NCI-H2196 treated with DMSO at 0.1 percent for 48 hours (cell line): ENCODE measurements at regions not wholly inside any gene's neighbourhood (a gene's known extent, or its start where the extent isn't known, plus 50 kb on each side); places are given as distances from the start of the nearest gene placed in this dataset.

Source experiments
- DNase-seq: peaks from one replicate; lab custom pipeline; 2025; ENCODE audit not compliant: unreplicated experiment; lab: John Stamatoyannopoulos, UW

DNA sequence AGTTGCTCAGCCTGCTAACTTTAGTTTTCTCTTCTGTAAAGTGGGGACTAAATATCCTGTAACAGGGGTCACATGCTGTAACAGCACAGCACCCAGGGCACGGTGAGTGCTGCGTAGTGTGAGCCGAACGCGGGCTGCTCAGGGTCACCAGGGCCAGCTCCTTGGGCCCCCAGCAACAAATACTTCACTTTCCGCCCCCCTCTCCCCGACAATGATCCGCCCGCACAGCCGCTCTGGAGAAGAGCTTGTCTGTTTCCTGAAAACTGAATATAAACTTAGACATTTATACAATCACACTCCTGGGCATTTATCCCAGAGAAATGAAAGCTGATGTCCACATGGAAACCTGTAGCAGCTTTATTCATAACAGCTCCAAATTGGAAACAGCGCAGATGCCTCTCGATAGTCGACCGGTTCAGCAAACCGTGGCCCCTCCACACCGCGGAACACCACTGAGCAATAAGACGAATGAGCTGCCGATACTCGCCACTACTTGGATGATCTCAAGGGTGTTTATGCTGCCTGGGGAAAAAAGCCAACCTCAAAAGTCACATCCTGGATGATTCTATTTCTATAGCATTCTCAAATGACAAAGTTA lies 267.2 kb downstream of the PARN start:
- no peak for DNase-seq

DNA sequence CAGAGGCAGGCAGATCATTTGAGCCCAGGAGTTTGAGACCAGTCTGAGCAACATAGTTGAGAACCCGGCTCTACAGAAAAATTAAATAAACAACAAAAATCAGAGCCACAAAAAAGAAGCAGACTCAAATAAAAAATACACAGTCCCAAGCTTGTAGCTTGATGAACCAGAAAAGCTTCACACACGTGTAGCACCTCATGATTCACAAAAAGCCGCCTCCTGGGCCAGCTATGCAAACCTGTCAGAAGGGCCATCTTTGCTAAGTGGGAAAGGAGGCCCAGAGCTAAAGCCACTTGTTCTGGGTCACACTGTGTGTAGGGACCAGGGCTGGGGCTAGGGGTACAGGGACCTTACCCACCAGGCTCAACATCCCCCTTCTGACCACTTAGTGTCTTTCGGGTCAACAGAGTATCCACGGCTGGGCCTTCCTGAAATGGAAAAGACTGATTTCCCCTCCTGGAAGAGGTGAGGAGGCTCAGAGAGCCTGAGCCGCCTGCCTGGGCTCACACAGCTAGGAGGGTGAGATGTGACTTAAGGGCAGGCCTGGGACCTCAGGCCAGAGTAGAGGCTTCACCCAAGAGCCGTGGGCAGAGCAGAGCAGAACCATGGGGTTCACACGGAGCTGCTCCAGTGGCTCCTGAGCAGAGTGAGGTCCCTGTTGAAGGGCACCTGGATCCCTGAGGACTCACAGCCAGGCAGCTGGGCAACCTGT lies 269.6 kb downstream of the PARN start:
- no peak for DNase-seq

DNA sequence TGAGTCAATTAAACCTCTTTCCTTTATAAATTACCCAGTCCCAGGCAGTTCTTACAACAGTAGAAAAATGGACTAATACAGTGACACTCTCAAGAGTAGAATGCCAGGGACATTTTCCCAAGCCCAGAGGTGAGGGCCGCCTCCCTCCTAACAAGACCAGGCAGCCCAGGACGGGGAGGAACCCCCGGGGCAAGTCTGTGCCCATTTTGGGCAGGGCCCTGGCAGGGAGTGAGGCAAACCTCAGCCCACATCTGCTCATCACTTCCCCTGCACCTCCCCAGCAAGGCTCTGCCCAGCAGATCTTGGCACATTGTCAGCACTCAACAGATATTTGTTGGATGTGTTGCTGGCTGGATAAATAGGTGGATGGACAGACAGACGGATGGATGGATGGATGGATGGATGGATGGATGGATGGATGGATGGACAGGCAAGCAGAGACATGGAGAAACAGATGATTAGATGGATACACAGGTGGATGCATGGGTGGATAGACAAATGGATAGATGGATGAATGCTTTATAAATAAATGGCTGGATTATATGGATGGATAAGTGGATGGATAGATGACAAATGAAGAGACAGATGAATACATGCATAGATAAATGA lies 271.3 kb downstream of the PARN start:
- no peak for DNase-seq

DNA sequence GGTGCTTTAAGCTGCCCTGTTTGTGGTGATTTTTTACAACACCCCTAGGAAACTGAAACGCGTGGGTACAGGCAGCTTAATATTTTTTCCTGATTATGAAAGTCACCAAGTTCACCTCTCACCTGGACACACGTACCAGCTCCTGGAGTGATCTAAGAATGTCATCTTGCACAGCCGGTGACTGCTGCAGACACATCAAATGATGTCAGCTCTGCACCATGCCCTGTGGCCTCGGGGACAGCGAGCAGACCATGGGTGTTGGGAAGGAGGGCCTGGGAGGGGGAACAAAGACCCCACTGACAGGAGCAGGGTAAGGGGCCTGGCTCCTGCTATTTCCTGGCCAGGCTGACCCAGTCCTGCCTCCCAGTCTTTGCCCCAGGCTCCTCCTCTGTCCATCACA lies 272.7 kb downstream of the PARN start:
- DNase-seq, result no peak

DNA sequence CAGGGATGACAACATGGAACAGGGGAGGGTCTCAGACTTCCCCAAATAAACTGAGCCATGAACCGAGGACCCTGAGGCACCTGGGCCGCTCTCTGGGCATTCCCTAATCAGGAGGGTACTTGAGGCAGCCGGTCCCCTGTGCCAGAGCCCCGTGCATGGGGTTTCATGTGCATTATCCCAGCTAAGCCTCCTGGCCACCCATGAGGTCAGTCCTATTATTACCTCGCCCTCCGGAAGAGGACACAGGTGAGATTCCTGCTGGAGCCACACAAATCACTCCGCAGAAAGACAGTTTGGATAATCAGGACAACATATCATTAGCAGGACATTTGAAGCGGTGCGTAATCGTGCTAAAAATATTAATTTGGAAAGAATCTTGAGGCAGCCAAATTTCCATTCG lies 274.0 kb downstream of the PARN start:
- DNase-seq, result no peak

DNA sequence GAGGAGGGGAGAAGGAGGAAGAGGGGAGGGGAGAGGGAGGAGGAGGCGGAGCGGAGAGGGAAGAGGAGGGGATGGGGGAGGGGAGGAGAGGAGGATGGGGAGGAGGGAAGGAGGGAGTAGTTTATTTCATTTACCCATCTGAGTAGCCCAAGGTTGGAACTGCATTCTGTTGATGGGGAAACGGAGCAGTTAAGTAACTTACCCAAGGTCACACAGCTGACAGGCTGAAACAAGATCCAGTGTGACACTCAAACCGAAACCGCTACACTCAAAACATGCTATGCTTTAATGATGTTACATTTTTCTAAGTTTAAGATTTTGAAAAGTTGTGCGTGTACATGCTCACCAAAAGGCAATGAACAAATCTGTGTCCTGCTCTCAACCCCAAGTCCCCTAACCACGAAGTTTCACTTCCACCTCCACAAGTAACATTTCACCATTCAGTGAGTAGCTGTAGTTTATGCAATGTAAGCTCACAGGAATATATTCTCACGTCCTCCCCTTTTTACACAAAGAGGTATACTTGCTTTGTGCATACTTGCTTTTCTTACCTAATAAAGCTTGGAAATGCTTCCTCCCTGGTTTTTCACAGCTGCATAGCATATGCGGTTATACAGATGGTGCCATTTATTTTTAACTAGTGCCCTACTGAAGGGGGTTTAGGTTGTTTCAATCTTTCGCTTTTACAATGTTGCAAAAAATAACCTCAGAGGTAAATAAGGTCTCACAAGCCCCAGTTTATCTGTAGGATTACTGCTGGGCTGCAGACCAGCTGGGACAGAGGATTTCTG lies 275.3 kb downstream of the PARN start:
- no peak for DNase-seq

DNA sequence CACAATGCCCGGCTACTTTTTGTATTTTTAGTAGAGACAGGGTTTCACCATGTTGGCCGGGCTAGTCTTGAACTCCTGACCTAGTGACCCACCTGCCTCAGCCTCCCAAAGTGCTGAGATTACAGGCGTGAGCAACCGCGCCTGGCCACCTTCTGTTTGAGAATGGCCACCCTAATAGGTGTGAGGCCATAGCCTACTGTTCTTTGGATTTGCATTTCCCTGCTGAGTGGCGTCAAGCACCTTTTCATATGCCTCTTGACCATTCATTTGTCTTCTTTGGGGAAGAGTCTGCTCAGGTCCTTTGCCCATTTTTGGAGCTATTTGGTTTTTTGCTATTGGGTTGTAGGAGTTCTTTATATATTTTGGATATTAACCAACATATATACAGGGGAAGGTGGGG lies 276.7 kb downstream of the PARN start:
- DNase-seq, result no peak

DNA sequence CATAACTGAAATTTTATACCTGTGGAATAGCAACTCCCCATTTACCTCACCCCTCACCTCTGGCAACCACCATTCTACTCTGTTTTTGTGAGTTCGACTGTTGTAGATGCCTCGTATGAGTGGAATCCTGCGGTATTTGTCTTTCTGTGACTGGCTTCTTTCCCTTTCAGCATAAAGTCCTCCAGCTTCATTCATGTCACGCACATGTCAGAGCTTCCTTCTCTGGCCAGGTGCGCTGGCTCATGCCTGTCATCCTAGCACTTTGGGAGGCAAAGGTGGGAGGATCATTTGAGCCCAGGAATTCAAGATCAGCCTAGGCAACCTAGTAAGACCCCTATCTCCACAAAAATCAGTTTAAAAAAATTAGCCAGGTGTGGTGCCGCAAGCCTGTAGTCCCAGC lies 278.4 kb downstream of the PARN start:
- DNase-seq, result no peak

DNA sequence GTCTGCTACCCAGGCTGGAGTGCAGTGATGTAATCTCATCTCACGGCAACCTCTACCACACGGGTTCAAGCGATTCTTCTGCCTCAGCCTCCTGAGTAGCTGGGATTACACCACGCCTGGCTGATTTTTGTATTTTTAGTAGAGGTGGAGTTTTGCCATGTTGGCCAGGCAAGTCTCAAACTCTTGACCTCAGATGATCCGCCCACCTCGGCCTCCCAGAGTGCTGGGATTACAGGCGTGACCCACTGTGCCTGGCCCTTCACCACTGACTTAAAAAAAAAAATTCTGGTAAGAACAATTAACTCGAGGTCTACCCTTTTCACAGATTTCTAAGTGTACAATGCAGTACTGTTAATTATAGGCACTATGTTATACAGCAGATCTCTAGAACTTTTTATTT lies 279.4 kb downstream of the PARN start:
- no peak for DNase-seq

DNA sequence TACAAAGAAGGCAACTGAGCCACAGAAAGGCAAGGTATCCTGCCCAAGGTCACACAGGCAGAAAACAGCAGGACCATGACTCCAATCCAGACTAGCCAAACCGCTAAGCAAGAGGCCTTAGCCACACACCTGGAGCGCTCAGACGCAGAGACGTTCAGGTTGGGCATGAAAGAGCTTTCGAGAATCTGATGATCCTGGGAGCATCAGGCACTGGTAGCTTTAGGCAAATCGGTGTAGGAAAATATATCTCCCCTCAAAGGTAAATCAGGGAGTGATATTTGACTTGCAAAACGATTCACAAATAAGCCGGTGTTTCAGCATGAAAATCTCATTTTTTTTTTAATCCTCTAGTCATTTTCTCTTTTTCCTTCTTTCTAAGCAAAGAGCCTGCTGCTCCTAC lies 279.0 kb downstream of the MRTFB start:
- no peak for DNase-seq

DNA sequence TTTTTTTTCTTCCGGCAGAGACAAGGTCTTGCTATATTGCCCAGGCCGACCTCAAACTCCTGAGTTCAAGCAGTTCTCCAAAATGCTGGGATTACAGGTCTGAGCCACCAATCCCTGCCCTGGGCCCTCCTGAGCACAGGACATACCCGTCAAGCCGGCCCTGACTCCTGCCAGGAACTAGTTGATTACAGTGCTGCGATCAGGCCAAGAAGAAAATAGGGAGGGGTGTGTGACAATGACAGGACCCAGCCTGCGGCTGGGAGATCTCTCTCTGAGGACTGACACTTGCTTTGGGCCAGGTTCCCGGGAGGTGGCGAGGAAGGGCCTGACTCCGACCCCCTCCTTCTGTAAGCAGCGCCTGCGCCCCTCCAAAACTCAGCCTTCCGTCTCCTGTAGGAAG lies 276.6 kb downstream of the MRTFB start:
- DNase-seq, result no peak

DNA sequence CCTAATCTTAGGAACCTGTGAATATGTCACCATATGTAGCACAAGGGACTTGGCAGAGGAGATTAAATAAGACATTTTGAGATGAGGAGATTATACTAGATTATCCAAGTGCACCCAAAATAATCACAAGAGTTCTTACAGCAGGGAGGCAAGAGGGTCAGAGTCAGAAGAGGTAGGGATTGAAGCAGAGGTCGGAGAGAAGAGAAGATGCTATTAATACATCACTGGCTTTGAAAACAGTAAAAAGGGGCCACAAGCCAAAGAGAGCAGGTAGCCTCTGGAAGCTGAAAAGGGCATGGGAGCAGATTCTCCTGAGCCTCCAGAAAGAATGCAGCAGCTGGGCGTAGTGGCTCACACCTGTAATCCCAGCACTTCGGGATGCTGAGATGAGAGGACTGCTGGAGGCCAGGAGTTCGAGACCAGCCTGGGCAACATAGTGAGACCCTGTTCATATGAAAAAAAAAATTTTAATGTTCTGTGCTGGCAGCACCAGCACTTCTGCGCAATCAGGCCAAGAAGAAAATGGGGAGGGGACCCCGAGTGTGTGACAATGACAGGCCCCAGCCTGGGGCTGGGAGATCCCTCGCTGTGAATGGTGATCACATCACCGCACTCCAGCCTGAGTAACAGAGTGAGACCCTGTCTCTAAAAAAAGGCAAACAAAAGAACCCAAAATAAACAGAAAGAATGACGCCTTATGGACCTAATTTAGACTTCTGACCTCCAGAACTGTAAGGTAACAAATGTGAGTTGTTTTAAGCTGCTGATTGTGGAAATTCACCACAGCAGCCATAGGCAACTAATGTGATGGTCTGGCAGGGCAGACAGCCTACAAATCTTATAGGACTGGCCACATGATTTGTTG lies 275.4 kb downstream of the MRTFB start:
- DNase-seq, result no peak

DNA sequence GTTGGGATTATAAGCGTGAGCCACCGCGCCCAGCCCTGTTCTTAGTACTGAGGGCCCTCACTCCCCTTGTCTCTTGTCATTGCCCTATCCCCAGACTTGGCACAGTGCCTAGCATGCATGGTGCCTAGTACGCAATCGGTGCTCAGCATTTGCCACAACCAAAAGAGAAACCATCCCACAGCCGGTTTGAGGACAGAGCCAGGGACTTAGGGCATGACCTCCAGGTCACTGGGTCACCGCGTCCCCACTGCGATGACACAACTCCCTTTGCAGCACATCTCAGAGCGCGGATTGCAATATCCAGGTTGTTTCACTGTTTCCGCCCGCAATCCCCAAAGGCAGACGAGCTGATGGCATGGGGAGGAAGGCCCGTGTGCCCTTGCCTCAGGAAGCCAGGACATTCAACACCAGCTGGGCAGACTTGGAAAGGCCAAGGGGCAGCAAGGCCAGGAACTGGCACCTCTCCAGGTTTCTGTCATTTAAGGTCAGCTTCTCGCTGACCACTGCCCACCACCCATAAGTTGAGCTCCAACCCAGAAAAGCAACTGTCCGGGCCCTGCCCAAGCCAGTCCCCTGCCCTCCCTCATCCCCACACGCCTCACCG lies 274.5 kb downstream of the MRTFB start:
- no peak for DNase-seq

DNA sequence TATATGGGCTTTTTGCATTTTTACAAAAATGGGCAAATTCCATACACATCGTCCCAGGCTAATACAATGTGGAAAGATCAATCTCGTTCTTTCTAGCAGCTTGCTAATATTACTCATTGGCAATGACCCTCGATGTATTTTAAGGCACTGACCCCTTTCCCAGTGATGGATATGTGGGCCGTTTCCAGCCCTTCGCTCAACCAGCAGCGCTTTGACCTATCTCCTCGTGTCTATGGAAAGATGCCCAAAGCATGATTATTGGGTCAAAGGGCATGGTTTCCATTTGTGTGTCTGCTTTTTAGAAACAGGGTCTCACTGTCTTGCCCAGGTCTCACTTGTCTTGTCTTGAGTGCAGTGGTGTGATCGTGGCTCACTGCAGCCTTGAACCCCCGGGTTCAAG lies 273.8 kb downstream of the MRTFB start:
- no peak for DNase-seq

DNA sequence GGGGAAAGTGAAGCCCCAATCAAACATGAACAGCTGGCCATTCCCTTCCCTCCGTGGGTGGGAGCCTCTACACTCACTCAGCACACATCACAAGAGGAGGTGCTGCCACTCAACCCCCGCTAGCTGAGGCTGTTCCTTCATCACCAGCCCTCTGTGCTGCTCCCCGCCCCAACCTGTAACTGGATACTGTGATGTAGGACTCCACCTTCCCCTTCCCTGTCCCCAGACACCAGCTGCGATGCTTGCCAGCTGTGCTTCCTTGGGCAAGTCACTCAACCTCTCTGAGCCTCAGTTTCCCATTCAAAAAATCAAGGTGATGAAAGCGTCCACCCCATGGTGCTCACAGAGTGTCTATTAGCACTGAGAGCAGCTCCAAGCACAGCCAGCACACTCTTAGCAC lies 273.2 kb downstream of the MRTFB start:
- DNase-seq, result no peak

DNA sequence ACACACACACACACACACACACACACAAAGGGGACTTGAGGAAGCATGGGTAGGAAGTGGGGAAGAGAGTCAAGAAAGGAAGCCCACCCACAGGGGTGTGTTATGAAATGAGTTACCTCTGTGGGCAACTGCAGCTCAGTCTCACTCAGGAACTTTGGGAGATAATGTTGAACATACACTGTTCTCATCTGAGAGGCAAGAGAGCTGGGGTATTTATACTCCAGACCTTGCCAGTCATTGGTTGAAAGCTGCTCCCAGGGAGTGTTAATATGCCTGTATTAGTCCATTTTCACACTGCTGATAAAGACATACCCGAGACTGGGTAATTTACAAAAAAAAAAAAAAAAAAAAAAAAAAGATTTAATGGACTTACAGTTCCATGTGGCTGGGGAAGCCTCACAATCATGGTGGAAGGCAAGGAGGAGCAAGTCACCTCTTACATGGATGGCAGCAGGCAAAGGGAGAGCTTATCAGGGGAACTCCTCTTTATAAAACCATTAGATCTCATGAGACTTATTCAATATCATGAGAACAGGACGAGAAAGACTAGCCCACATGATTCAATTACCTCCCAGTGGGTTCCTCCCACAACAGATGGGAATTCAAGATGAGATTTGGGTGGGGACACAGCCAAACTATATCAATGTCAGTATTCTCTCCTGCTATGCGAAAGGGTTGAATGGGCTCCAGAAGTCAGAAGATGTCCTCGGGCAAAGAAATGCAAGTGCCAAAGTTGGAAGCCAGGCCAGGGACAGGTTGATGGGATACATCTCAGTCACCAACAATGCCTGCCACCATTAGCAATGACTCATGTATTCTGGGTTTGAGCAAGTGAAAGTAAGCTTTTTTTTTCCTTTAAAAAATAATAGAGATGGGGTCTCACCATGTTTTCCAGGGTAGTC lies 270.5 kb downstream of the MRTFB start:
- no peak for DNase-seq

DNA sequence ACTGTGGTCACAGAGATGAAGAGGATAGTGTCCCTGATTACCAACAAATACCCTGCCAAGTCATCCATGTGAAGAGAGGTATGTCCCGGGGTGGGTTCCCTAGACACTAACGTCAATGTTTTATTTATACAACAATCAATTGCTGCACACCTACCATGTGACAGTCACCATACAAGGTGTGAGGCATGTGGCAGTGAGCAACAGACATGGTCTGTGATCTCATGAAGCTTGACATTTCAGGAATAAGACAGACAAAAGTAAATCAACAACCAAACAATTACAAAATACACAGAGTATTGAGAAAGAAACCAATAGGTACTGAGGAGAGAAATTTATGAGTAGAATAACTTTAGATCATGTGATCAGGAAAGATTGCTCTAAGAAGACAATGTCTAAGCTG lies 268.6 kb downstream of the MRTFB start:
- DNase-seq, result no peak

DNA sequence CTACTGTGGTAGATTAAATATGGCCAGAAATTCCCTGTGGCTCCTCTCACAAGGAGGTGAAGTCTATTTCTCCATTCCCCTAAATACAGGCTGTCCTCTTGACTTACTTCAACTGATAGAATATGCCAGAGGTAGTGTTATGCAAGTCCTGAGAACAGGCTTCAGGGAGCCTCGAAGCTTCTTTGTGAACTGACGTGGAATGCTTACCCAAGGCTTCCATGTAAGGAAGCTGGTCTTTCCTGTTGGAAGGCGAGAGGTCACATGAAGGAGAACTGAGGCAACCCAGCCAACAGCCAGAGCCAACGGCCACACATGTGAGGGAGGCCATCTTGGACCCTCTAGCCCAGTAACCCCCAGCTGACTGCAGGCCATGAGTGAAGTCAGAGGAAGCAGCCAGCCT lies 267.9 kb downstream of the MRTFB start:
- DNase-seq, result no peak

DNA sequence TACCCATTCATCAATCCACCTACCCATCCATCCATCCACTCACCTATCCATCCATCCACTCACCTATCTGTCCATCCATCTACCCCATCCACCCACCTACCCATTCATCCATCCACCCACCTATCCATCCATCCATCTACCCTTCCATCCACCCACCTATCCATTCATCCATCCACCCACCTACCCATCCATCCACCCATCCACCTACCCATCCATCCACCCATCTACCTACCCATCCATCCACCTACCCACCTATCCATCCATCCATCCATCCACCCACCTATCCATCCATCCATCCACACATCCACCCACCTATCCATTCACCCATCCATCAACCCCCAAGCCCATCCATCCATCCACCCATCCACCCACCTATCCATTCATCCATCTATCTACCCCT lies 267.1 kb downstream of the MRTFB start:
- no peak for DNase-seq
